HTR-8/SVneo (cell line): ENCODE measurements at regions not wholly inside any gene's neighbourhood (a gene's known extent, or its start where the extent isn't known, plus 50 kb on each side); places are given as distances from the start of the nearest gene placed in this dataset.
"Not testable (repeated sequence)": the region's sequence is repeated elsewhere in the genome, so short reads cannot be mapped to it uniquely, and the experiment has no call there.

Experiments used
- DNase-seq: peaks from one replicate; pipeline ENCODE4 v3.0.0; 2011; ENCODE audit warnings: low spot score, mixed read lengths; ENCODE audit not compliant: insufficient read length
- FAIRE-seq: peaks from 2 replicates; lab custom pipeline; 2011; peaks lifted over from hg19 to GRCh38; lab: Jason Lieb, UNC

DNA sequence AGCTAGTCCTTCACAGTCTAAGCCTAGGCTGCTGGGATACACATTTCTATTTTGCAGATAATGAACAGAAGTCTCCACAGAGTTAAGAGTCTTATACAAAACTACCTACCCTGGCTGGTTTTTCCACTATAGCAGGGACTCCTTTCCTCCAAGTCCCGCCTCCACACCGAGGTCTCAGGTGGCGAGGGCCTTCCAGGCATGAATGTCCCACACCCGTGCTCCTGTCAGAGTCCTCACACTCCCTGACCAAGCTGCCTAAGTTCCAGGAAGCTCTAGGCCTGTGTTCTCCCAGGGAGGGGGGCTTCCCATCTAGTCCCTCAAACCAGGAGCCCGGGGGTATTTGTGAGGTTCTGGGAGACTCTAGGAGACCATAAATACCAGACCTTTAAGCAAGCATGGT lies 293.2 kb downstream of the BCL2L11 start:
- not testable (repeated sequence) for FAIRE-seq, DNase-seq

GRCh38 chr2:111415765-111416743 lies 295.3 kb downstream of the BCL2L11 start:
- FAIRE-seq (peak; percentile 52), DNase-seq (peak; percentile 11)

DNA sequence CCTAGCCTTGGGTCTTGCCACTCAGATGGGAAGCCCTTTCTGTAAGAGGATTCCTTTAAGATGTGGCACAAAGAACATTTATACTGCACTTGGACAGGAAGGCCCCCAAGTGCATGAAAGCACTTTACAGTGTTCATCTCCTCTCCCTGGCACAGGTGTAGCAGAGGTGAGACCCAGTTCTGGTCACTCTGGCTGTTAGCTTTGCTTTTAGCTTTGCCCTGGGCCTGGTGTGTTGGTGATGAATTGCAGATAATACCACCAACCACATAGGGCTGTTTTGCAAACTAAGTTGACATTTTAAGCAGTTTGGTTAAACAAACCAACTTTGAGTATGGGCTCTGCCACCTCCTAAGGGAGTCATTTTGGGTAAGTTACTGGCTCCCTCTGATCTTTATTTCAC lies 296.3 kb downstream of the BCL2L11 start:
- not testable (repeated sequence) for FAIRE-seq, DNase-seq

DNA sequence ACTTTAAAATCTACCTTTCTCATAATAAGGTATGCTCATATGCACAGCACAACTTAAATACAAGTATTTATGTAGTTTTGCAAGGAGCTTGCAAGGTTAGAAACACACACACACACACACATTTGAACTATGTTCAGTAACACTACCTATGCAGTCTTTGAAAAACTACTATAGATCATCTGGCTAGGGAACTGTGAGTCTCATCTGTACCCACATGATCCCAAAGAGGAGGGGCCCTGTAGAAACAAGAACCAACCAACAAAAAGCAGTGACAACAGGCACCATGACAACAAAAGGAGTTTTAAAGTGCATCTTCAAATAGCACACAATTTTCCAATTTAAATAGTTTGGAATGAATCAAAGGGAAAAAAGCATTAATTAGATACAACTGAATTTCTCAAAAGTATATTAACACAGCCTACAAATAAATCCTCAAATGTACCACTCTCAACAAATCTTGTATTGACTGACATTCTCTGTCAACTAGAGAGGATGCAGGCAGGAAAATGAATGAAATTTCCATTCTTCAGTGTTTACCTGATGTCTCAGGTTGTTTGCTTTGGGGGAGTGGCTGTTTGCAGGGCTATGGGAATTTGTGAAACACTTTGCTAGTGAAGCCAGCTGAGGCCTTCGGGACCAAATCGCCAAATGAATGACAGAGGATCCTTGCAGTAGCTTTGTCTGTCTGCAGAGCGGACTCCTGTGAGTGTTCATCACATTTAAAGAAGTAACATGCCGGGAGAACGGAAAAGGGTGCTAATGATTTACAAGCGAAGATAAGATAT lies 297.6 kb downstream of the BCL2L11 start:
- FAIRE-seq, DNase-seq: not testable (repeated sequence)

DNA sequence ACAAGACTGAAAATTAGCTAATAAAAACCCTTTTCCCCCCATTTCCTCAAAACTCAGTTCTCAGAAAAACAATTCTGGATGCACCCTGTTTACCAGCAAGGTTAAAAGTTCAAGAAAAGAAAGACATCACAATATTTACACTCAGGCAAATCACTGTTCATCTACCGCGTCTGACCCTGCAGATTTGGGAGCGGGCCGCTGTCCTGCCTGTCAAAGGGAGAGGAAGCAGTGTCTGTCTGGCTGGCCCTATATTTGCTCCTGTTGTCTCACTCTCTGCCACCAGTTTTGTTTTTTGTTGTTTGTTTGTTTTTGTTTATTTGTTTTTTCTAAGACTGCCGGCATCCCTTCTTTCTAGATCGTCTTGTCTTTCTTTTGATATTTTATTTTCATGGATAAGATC lies 299.4 kb downstream of the BCL2L11 start:
- FAIRE-seq, DNase-seq: not testable (repeated sequence)

DNA sequence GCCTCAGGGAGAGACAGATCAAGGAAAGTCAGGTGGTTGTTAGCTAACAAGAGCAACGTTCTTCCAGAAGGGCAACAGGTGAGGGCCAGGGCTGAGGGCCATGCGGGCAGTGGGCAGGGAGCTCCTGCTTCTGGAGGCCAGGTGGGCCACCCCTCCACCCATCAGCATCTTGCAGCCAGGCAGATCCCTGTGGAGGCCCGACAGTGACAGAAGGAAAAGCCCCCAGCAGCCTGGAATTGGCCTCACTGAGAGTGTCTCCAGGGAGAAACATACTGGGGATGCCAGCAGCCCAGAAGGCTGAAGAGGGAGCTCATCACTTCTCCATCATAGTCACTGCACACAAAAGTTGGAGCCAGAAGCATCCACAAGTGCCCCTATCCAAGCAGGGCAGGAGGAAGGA lies 300.1 kb downstream of the BCL2L11 start:
- FAIRE-seq, DNase-seq: not testable (repeated sequence)

- DNase-seq, FAIRE-seq: not testable (repeated sequence)
Observed at GRCh38 chr2:111421949-111422348, 301.2 kb downstream of the BCL2L11 start.

GRCh38 chr2:111422562-111422961 lies 301.8 kb downstream of the BCL2L11 start:
- FAIRE-seq, DNase-seq: not testable (repeated sequence)

DNA sequence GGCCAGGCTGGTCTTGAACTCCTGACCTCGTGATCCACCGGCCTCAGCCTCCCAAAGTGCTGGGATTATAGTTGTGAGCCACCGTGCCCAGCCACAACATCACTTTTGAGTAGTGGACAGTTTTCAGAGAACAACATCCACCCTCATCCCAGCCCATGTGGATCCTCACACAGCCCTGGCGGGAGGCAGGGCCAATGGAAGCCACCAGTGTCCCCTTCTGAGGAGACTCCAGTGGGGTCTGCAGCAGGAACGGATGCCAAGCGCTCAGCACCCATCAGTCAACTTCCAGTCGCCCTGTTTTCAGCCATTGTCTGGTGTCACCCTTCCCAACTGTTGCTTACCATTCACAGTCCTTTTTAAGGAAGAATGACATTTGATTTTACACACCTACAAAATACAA lies 302.5 kb downstream of the BCL2L11 start:
- FAIRE-seq, DNase-seq: not testable (repeated sequence)

GRCh38 chr2:111424176-111424575 lies 303.5 kb downstream of the BCL2L11 start:
- DNase-seq, FAIRE-seq: not testable (repeated sequence)

- DNase-seq, result not testable (repeated sequence)
Observed at GRCh38 chr2:111424851-111425309, 304.2 kb downstream of the BCL2L11 start.

GRCh38 chr2:111425789-111426201 lies 305.1 kb downstream of the BCL2L11 start:
- not testable (repeated sequence) for DNase-seq, FAIRE-seq

More at GRCh38 chr2:111424851-111425309, 304.2 kb downstream of the BCL2L11 start:
- FAIRE-seq, result not testable (repeated sequence)

GRCh38 chr2:111427346-111427745 lies 306.6 kb downstream of the BCL2L11 start:
- not testable (repeated sequence) for FAIRE-seq, DNase-seq

GRCh38 chr2:111428915-111429314 lies 308.2 kb downstream of the BCL2L11 start:
- FAIRE-seq, DNase-seq: not testable (repeated sequence)

GRCh38 chr2:111429353-111429752 lies 308.6 kb downstream of the BCL2L11 start:
- FAIRE-seq, DNase-seq: not testable (repeated sequence)

DNA sequence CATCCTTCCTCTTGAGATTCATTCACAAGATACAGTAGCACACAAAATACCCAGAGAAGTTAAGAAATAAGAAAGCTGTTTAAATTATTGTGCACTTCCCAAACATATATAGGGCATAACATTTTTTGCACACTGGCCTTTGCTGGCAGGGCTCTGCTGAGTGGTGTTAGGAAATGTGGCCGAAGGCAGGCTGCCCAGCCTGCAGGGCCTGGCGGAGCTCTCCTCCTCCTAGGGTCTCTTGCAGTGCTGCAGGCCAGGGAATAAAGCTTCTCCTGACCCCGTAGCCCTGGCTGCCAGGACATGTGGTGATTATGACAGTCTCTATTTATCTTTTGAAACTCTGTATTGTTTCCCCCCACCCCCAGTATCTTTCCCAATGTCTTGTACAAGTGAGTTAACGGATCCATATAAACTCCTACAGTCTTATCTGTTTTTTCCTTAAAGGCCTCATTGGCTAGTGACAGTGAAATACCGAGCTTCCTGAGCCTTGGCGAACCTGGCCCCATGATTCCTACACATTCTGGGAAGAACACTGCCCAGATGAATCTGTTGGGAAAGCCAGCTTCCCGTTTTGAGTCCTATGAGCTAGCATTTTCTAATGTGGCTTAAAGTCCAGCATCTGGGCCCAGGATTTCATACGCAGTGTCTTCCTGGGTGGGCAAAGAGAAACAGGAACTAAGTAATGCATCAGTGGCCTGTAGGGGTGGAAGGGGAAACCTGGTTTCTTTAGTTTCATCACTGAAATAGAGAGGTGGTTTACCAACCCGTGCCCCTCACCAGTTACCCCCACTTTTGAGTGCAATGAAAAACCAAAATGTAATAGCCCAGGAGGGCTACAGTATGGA lies 310.3 kb downstream of the BCL2L11 start:
- FAIRE-seq, result not testable (repeated sequence)

DNA sequence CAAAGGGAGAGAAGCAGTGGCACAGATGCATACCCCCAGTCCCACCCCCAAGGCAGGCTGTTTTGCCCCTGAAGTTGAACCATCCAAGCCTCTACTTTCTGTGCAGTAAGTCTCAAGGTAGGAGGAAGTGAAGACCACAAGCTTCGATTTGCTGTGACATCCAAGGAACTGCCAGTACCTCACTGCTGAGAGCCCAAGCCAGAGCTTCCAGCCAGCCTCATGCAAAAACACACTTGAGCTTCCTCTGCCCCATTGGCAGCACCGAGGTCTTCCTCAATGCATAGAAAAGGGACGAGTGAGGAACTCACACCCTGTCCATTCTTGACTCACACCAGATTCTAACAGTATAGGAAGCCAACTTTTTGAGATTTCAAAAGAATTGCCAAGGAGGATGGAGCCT lies 311.7 kb downstream of the BCL2L11 start:
- FAIRE-seq, result not testable (repeated sequence)

More for the DNA sequence above, 310.3 kb downstream of the BCL2L11 start:
- not testable (repeated sequence) for DNase-seq

GRCh38 chr2:111432916-111433499 lies 312.3 kb downstream of the BCL2L11 start:
- DNase-seq, FAIRE-seq: not testable (repeated sequence)

More for the DNA sequence above, 311.7 kb downstream of the BCL2L11 start:
- not testable (repeated sequence) for DNase-seq
